Activated effector memory CD4-positive, alpha-beta T cell treated with anti-CD3 and anti-CD28 coated beads, Interleukin-2, amount 50 U/mL, for 16 hours (primary cell): ENCODE measurements at regions not wholly inside any gene's neighbourhood (a gene's known extent, or its start where the extent isn't known, plus 50 kb on each side); places are given as distances from the start of the nearest gene placed in this dataset.

Source experiments
- DNase-seq: peaks from one replicate; pipeline ENCODE4 v3.0.0-alpha.2; 2020

DNA sequence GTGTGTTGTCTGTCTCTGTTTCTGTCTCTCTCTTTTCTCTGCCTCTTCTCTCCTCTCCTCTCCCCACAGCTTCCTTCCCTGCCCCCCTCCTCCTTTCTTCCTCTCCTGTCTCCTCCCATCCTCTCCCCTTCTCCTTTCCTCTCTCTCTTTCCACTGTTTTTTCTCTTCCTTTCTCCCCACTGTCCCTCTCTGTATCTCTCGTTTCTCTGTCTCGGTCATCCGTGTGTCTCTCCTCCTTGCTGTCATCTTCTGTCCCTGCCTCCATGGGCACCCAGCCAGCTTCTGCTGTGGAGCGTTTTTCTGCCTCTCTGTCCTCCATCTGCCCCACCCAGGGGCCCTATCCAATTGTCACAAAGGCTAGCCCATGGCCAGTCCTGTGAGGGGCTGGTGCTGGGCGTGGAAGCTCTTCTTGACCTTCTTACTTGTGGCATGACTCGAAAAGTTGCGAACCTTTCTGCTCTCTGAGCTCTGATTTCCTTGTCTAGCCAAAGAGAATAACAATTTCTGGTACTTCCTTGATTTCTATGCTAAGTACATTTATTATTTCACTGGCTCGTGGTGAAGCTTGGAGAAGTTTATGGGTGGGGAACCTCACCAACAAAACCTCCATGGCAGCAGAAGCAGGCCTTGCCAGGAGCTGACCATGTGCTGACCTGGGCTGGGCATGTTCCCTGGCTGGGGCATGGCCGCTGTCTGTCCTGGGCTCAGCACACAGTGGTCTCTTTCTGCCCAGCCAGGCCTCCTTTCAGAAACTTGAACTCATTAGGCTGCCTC is 69.3 kb downstream of the CEBPB start:
- no peak for DNase-seq

DNA sequence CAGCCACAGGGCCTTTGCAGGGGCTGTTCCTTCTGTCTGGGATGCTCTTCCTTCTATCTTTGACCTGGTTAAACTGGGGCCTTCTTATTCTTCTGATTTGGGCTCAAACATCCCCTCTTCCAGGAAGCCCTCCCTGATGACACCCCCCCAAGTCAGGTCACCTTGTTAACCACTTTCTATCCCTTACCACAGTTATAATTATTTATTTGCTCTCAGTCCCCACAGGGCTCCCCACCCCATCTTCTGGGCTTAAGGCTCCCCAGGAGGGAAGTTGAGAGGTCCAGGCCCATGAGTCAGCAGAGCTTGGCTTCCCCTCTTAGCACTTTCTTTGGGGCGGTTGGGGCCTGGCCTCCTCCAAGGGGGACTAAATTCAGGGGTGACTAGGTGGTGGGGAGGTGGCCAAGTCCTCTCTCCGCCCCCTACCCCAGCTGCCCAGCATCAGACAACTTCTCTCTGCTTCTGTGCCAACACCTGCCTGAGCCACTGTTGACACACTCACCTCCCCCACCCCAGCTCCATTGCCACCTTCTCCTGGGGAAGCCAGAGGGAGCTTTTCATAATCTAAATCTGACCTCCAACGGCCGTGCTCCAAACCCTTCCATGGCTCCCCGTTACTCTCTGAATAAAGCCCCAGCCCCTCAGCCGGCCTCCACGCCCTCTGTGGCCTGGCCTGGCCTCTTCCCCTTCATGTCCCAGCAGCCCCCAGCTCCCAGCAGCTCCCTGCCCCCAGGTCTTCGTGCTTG is 70.0 kb downstream of the CEBPB start:
- DNase-seq, result no peak

- no peak for DNase-seq
Observed at GRCh38 chr20:50261471-50262212, 71.0 kb downstream of the CEBPB start.

DNA sequence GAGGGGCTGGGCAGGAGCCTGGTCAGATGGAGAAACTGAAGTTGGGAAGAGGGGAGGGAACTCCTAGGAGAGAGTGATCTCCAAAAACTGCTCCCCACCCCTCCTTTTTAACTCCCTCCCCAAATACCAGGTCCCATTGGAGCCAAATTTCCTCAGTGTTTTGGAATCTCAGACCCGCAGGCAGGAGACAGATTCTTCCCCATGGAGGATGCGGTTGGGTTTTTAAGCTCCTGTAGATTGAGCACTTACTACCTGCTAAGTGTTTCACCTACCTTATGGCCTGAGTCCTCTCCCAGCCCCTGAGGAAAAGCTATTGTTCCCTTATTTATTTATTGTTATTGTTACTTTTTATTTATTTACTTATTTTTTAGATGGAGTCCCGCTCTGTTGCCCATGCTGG is 73.2 kb downstream of the CEBPB start:
- DNase-seq, result no peak

DNA sequence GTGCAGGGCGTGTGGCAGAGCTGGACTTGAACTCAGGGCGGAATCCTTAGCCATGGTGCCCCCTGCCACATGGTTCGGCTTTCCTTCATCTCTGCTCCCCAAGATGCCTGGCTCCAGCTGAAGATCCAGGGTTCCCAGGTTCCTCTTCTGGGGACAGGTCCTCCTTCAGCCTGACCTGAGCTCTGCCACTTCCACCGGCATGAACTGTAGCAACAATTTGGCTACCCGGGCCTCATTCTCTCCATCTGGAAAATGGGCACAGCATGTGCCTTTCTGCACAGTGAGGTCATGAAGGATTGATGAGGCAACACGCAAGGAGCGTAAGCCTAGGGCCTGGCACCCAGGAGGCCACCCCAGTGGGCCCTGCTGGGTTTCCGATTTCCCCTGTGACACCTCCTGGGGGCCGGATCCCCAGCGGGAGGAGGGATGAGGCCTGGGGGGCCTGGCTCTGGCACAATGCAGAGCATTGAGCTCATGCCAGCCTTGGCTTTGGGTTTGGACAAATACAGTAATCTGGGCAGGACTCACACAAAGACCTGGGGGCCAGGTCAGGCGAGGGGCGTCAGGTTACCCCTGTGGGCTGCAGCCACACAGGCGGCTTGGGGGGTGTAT is 74.0 kb downstream of the CEBPB start:
- DNase-seq, result no peak

- no peak for DNase-seq
Observed at GRCh38 chr20:50265245-50265946, 74.8 kb downstream of the CEBPB start.

DNA sequence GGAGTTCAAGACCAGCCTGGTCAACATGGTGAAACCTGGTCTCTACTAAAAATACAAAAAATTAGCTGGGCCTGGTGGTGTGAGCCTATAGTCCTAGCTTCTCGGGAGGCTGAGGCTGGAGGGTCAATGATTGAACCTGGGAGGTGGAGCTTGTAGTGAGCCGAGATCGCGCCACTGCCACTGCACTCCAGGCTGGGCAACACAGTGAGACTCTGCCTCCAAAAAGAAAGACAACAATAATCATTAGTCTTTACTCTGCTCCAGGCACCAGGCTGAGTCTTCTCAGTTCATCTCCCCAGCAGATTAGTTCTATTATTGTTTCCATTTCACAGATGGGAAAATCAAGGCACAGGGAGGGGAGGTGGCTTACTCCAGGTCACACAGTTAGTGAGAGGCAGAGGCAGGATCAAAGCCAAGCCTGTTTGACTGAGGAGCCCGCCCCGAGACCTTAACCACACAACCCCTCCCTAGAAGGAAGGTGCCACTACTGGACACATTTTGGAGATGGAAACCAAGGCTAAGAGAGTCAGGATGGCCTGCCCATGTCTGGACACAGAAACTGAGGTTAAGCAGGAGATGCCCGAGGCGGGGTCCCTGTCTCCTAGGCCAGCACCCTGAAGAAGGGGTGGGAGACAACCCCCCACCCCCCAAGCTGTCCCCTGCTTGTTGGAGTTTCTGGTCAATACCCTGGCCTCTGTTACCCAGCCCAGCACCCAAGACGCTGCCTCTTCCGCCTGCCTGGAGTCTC is 75.8 kb downstream of the CEBPB start:
- DNase-seq, result no peak

- DNase-seq, result no peak
Observed at GRCh38 chr20:50267041-50267865, 76.6 kb downstream of the CEBPB start.

DNA sequence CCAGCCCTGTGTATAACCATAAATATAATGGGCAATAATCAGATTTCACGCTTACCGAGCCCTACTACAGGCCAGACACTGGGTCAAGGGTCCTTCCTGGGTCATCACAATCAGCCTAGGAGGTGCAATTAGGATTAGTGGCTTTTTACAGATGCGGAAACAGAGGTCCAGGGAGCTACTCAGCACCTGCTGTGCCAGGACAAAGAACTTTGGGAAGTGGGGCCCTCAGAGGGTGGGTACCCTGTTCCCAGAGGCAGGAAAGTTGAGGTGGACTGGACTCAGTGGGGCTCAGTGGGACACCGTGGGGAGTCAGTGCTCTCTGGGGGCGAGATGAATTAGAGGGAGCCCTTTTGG is 77.2 kb downstream of the CEBPB start:
- DNase-seq, result no peak

- no peak for DNase-seq
Observed at GRCh38 chr20:50269091-50270033, 78.7 kb downstream of the CEBPB start.

DNA sequence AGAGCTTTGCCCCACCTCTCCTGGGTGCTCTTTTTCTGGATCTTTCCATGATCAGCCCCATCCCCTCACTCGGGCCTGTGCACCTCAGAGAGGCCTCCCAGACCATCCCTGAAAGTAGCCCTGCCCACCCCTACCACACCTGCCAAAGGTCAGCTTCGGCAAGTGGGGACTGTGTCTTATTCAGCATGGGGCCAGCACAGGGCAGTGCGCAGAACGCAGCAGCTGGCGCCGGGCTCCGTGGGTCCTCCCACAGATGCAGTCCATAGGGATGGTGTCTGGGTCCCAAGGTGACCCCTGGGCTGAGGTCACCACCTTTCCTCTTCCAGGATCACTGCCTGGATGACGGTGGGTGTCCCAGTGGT is 79.4 kb downstream of the CEBPB start:
- no peak for DNase-seq

DNA sequence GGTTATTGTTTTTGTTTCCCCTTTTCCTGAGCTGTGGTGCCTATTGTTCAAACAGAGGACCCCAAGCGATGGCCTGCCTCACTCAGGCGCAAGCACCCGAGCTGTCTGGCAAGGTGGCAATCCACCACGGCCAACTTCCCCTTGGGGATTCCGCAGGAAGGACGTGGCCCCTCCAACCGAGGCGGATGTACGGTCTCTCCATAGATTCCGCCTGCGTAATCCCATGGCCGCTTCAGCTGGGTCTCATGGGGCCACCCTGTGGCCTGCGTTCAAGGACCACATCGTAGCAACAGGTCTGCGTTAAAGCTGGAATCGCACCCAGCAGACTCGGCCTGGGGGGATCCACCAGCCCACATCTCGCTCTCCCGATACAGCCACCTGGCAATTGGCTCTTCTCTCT is 79.9 kb downstream of the CEBPB start:
- no peak for DNase-seq

GRCh38 chr20:50271176-50271575 is 80.5 kb downstream of the CEBPB start:
- DNase-seq, result no peak

DNA sequence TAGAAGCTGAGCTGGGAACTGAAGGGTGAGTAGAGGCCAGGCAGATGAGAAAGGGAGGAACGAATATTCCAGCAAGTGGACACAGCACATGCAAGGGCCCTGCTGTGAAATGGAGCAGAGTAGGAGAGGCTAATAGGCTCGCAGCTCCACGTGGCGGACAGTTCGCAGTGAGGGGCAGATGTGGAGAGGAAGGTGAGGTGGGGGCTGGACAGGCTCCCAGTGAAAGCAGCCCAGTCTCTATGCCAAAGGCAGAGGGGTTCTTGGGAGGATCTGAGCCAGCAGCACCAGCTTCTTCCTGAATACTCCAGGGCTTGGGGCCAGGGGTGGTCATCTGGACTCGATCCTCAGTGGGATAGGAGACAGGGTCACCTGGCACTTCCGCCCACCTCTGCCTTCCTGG is 81.0 kb downstream of the CEBPB start:
- DNase-seq, result no peak

DNA sequence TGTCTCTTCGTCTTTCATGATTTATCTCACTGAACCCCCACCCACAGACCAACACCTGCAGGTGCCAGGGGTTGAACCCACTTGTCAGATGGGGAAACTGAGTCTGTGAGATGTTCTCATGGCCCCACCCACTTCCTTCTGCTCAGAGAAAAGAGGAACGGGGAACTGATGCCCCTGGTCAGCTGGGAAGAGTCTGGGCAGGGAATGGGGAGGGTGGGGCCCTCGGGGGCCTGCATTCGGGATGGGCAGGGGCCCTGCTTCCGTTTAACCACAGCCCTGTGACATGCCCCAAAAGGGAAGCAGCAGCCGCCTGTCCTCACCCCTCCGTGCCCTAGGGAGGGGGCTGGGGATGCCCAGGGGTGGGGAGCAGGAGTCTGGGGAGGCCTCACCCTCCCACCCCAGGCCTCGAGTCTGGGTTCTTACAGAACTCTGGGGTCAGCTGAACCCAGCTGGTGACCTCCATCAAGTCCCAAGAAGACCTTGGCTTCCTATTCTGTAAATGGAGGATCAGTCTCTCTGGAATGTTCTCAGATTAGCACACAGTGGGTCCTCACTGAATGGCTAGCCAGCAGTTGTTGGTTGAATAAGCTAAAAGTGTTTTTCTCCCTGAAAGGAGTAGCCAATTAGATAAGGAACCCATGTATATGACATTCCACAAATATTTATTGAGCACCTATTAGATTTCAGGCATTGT is 81.5 kb downstream of the CEBPB start:
- DNase-seq, result no peak

DNA sequence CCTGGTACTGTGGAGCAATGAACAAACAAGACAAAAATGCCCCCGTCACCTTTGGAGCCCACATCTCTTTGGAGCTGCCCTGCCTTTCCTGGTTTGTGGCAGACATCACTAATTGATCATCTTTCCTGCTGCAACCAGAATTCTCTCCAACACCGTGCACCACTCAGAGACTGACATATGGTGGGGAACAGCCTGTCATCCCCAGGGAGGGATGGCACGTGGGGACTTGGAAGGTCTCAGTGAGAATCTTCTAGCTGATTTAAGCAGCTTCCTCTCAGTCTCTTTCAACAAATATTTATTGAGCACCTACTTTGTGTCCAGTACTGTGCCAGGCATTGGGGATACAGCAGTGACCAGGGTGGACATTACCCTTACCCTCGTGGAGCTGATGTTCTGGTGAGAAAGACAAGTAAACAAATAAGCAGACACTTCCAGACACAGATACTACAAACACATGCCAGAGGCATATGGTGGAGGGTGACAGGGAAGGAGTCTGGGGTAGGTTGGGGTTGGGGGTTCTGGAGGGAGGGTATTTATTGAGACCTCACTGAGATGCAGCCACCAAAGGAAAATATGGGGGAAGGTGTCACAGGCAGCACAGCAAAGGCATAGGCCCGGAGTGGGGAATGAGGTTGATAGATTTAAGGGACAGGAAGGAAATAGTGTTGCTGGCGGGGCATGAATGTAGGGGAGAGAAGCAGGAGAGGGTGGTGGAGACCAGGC is 82.3 kb downstream of the CEBPB start:
- no peak for DNase-seq

DNA sequence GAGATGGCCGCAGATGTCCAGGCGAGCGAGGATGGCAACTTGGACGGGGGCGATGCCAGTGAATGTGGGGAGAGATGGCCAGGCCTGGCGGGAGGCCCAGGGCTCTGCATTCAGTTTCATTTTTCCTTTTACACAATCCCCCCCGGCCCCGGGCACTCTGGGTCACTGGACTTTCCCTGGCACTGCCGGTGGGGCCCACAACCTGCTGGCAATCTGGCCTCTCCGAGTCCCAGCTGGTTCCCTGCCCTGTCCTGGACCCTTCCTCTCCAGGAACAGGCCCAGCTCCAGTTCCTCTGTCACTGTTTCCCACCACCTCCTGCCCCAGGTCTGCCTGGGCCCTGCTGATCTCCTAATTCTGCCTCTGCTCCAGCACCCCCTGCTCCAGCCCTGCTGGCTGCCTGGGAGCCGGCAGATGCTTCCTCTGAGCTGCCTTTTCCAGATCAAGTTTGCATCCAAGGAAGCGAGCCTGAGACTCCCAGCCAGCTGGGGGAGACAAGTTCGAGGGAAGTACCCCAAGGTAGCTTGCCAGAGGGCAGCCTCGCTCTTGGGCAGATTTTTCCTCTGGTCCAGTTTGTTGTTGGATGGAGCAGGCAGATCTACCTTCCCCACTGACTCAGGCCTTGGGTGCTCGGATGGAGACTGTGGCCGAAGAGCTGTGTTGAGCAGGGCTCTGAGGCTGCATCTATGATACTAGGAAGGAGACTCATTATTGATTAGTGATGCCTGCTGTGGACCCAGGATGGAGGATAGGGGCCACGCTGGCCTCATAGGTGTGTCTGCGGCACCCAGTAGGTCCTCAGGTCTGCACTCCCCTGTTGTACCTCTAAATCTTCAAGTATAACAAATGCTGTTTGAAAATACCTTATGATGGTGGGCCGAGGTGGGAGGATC is 83.2 kb downstream of the CEBPB start:
- no peak for DNase-seq
